ENCODE measurements at regions not wholly inside any gene's neighbourhood (a gene's known extent, or its start where the extent isn't known, plus 50 kb on each side); places are given as distances from the start of the nearest gene placed in this dataset.
"Not testable (repeated sequence)": the region's sequence is repeated elsewhere in the genome, so short reads cannot be mapped to it uniquely, and the experiment has no call there.

DNA sequence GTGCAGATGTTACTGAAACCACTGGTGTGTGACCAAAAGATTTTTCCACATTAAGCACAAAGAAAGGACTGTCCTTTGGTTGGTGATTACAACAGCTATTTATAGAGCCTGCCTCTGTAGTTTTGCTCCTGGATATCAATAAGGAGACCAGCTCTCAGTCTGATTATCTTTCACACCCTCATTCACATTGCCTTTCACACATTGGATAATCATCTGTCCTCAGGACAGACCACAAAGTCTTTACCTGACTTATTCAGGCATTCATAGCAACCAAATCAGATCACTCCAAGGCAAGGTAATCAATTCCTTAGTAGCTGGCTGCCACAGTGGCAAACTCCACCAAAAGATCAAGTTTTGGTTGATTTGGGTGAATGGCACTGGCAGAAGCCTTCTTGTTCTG lies 59.6 kb upstream of the CPSF6 start:
- DNase-seq: no peak

DNA sequence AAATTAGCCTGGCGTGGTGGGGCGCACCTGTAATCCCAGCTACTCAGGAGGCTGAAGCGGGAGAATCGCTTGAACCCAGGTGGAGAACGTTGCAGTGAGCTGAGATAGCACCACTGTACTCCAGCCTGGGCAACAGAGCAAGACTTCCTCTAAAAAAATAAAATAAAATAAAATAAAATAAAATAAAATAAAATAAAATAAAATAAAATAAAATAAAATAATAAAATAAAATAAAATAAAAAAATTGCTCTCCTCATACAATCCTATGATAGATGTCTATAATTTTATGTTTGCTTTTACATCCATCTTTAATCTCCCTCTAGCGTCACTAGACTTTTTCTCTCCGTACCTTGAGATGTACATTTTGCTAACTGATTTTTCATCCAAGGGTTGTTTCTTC lies 51.8 kb upstream of the CPSF6 start:
- not testable (repeated sequence) for DNase-seq

DNA sequence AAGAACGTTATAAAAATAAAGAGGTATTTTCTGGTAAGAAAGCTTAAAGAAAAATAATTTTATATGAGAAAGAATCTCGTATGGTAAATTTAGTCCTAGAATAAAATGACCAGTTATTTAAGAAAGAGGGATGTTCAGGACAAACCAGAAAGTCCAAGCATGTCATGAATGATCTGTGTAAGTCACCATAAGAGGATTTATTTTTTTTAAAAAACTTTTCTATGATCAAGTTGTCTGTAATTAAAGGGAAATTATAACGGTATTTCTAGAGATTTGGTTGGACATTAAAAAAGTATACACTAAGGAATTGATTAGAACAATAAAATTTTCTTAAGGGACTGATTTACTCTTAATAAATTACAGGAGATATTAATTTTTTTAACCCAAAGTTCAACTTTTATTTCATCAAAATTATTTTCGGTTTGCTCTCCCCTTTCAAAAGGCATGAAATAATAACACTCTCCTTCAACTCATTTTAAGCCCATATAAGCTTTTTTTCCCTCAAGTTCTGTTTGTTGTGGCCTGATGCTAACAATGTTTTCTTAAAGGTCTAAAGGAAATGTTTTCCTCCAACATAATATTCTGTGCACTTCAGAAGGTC lies 49.9 kb upstream of the CPSF6 start:
- DNase-seq: no peak
